Endodermal cell (in vitro differentiated cells): ENCODE measurements at regions not wholly inside any gene's neighbourhood (a gene's known extent, or its start where the extent isn't known, plus 50 kb on each side); places are given as distances from the start of the nearest gene placed in this dataset.

Source experiments
- DNase-seq: peaks from one replicate; pipeline ENCODE4 v3.0.0-alpha.2; 2017
- H3K27ac ChIP-seq: 2 replicates; pipeline ENCODE4 v1.5.1; 2013; ENCODE audit warnings: mild to moderate bottlenecking, low read depth, low read length, moderate library complexity
- H3K27me3 ChIP-seq: 2 replicates; pipeline ENCODE4 v1.6.1; 2013; ENCODE audit warnings: mild to moderate bottlenecking, low read length, moderate library complexity; ENCODE audit not compliant: insufficient read depth, control insufficient read depth, poor library complexity, severe bottlenecking
- H3K36me3 ChIP-seq: 2 replicates; pipeline ENCODE4 v1.7.0; 2013; ENCODE audit warnings: mild to moderate bottlenecking, low read length, moderate library complexity; ENCODE audit not compliant: control insufficient read depth, insufficient read depth
- H3K4me1 ChIP-seq: one replicate; pipeline ENCODE4 v1.7.0; 2013; ENCODE audit warnings: low read length; ENCODE audit not compliant: control insufficient read depth, insufficient read depth
- H3K4me3 ChIP-seq: 2 replicates; pipeline ENCODE4 v1.5.1; 2013; ENCODE audit warnings: mild to moderate bottlenecking, low read length, moderate library complexity
- H3K9ac ChIP-seq: 2 replicates; pipeline ENCODE4 v1.6.1; 2013; ENCODE audit warnings: mild to moderate bottlenecking, low read length, moderate library complexity; ENCODE audit not compliant: poor library complexity, severe bottlenecking; ENCODE audit errors: extremely low read depth
- H3K9me3 ChIP-seq: 2 replicates; pipeline ENCODE4 v1.6.1; 2013; ENCODE audit warnings: mild to moderate bottlenecking, low read length, moderate library complexity; ENCODE audit not compliant: control insufficient read depth
- H3K27ac Mint-ChIP-seq: 2 replicates; pipeline ENCODE4 v1.8.0; 2020; ENCODE audit warnings: mixed read lengths
- H3K27me3 Mint-ChIP-seq: 2 replicates; pipeline ENCODE4 v1.8.0; 2021; ENCODE audit warnings: mild to moderate bottlenecking, mixed read lengths; ENCODE audit not compliant: insufficient read depth
- H3K36me3 Mint-ChIP-seq: 2 replicates; pipeline ENCODE4 v1.8.0; 2020; ENCODE audit warnings: low read depth, mixed read lengths
- H3K4me1 Mint-ChIP-seq: 2 replicates; pipeline ENCODE4 v1.8.0; 2020; ENCODE audit warnings: mixed read lengths
- H3K4me3 Mint-ChIP-seq: 2 replicates; pipeline ENCODE4 v1.8.0; 2020; ENCODE audit warnings: mild to moderate bottlenecking, moderate library complexity, mixed read lengths
- H3K9me3 Mint-ChIP-seq: 2 replicates; pipeline ENCODE4 v1.8.0; 2020; ENCODE audit warnings: mild to moderate bottlenecking, mixed read lengths
- WGBS, 2 experiments: methylation state at CpG; one replicate each; pipeline versions ENCODE4 v1.1.5 to v1.1.7; 2013; ENCODE audit warnings: missing lambda C conversion rate in 2 of 2, mixed read lengths in 1 of 2; ENCODE audit not compliant: insufficient coverage in 1 of 2, insufficient read length in 1 of 2; 5-methylcytosine and 5-hydroxymethylcytosine counted together
- TF ChIP-seq, protein P1 (sequence below): fragments of 200-600 bp; sonication (generic); conservative IDR thresholded peaks from 2 replicates; pipeline ENCODE4 v1.5.0; 2021; ENCODE audit warnings: antibody characterized with exemption, mild to moderate bottlenecking

DNA sequence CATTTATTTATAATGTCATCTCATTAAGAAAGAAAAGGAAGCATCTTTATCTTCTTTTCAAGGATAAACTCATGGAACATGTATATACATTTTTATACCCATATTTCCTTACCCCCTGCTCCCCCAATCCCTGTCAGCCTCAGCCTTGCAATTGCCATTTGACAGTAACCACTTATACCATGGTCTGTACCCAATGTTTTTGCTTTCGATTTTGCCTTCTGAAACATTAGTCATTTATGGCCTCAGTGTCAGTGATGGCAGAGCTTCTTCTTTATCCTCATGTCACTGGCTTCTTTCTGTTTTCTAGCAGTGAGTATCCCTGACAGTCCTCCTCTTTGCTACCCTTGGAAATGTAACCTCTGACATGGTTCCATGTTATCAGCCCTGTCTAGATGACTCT is 228.4 kb downstream of the SPRY1 start:
- Histone ChIP-seq H3K27me3 (no peaks in the 10 kb centered on the region), H3K36me3 (no peaks in the 10 kb centered on the region), H3K9ac (no peak overlapping the region), H3K4me3 (no peak overlapping the region), H3K9me3 (no peaks in the 10 kb centered on the region), H3K4me1 (peaks cover 10% of the 10 kb centered on the region), H3K27ac (no peak overlapping the region)
- Mint-ChIP-seq H3K4me3 (no peak overlapping the region), H3K9me3 (no peaks in the 10 kb centered on the region), H3K36me3 (no peaks in the 10 kb centered on the region), H3K27ac (no peak overlapping the region), H3K4me1 (peaks cover 45% of the 10 kb centered on the region), H3K27me3 (no peaks in the 10 kb centered on the region)
- DNase-seq = no peak
- 94 to 100% methylated on average over 1 of the region's 1 CpG for WGBS, 2 experiments
- TF ChIP-seq, protein P1, sequence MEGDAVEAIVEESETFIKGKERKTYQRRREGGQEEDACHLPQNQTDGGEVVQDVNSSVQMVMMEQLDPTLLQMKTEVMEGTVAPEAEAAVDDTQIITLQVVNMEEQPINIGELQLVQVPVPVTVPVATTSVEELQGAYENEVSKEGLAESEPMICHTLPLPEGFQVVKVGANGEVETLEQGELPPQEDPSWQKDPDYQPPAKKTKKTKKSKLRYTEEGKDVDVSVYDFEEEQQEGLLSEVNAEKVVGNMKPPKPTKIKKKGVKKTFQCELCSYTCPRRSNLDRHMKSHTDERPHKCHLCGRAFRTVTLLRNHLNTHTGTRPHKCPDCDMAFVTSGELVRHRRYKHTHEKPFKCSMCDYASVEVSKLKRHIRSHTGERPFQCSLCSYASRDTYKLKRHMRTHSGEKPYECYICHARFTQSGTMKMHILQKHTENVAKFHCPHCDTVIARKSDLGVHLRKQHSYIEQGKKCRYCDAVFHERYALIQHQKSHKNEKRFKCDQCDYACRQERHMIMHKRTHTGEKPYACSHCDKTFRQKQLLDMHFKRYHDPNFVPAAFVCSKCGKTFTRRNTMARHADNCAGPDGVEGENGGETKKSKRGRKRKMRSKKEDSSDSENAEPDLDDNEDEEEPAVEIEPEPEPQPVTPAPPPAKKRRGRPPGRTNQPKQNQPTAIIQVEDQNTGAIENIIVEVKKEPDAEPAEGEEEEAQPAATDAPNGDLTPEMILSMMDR = no peak

DNA sequence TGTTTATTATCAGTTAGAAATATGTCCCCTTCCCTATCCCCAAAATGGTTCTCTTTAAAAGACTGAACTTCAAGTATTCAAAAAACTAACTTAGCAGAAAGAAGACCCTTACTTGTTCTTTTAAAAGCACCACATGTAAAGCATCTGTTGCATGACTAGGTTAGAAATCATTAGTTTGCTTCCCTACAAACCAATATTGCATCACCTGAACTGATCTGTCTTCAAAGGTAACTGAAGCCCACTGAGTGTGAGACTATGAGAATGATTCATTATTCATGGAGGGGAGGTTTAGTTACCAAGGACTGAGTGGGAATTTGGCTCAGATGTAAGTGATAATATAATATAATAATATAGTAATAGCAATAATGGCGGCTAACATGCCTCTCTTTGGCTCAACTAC is 231.7 kb downstream of the SPRY1 start:
- Mint-ChIP-seq H3K4me3 (no peak overlapping the region), H3K27ac (no peak overlapping the region), H3K27me3 (peaks cover under 1% of the 10 kb centered on the region), H3K4me1 (peaks cover 29% of the 10 kb centered on the region), H3K9me3 (no peaks in the 10 kb centered on the region), H3K36me3 (no peaks in the 10 kb centered on the region)
- no peak overlapping the region for H3K4me3 ChIP-seq
- H3K9me3 ChIP-seq = no peaks in the 10 kb centered on the region
- 100% methylated on average over 1 of the region's 1 CpG; no CpG with 5 or more reads in 1 of the 2 experiments for WGBS, 2 experiments
- no peaks in the 10 kb centered on the region for H3K36me3 ChIP-seq
- no peaks in the 10 kb centered on the region for H3K27me3 ChIP-seq
- H3K4me1 ChIP-seq = peaks cover 6% of the 10 kb centered on the region
- no peak overlapping the region for H3K27ac ChIP-seq
- no peak overlapping the region for H3K9ac ChIP-seq
- no peak for DNase-seq
- TF ChIP-seq, protein P1 = no peak

DNA sequence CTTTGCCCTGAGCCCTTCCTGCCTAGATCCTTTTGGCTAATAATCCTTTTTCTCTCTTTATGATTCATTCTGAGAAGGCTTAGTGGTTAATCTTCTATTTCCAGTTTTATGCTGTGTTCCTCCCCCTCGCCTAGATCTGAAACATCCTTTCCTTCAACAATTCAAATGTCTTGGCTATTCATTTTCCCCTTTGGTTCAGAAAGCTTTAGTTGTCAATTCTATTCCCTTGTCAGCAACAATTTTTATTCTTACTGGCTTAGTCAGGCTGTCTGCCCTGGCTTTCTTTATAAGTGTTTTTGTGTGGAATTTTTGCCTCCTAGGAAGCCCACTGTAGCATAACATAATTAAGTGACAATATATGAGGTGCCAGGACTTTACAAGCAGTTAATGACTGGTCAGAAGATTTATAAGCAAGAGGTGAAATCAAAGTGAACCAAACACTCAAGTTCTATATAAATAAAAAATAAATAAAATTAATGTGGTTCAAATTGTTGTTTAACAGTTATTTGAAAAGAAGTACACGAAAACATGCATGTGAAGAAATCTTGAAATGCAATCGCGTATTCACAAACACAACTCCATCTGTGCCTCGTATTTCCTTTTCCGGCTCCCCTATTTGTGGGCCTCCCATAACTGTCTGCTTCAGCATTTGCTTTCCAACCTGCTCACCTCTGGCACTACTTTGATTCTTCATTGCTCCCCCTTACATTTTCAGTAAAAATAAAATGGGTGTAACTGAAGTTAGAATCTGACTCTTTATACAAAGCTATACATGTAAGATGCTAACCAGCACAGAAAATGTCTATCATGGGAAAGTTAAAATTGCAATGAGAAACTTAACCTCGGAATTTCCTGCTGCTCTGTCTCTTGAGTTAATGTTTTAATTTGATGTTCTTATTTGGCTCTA is 235.4 kb downstream of the SPRY1 start:
- H3K9me3 Mint-ChIP-seq = peaks cover 13% of the 10 kb centered on the region
- peak overlapping the region; percentile 68 for H3K27ac ChIP-seq
- no peak overlapping the region for H3K27ac Mint-ChIP-seq
- no peak overlapping the region for H3K9ac ChIP-seq
- H3K36me3 ChIP-seq = no peaks in the 10 kb centered on the region
- H3K27me3 Mint-ChIP-seq = peaks cover 2% of the 10 kb centered on the region
- H3K4me3 Mint-ChIP-seq = no peak overlapping the region
- H3K27me3 ChIP-seq = no peaks in the 10 kb centered on the region
- WGBS, 2 experiments = 88 to 93% methylated on average over 5 to 7 of the region's 7 CpGs
- H3K4me1 ChIP-seq = peaks cover 3% of the 10 kb centered on the region
- H3K9me3 ChIP-seq = no peaks in the 10 kb centered on the region
- TF ChIP-seq, protein P1 = no peak
- H3K36me3 Mint-ChIP-seq = peaks cover 7% of the 10 kb centered on the region
- DNase-seq = no peak
- no peaks in the 10 kb centered on the region for H3K4me1 Mint-ChIP-seq
- H3K4me3 ChIP-seq = no peak overlapping the region
